ENCODE measurements at regions not wholly inside any gene's neighbourhood (a gene's known extent, or its start where the extent isn't known, plus 50 kb on each side); places are given as distances from the start of the nearest gene placed in this dataset.

- TF ChIP-seq POLR2A (IDR thresholded peaks at IDR 0.05) (no peak), CTCF (IDR thresholded peaks at IDR 0.05) (no peak), POLR2AphosphoS5 (IDR thresholded peaks at IDR 0.05) (no peak)
These were observed 609.2 kb downstream of the INSC start for GRCh38 chr11:15723966-15724365.

All from breast epithelium (tissue), 3 donors.